Sigmoid colon (tissue), 3 donors: ENCODE measurements at regions not wholly inside any gene's neighbourhood (a gene's known extent, or its start where the extent isn't known, plus 50 kb on each side); places are given as distances from the start of the nearest gene placed in this dataset.

Experiments used
- CTCF ChIP-seq, 4 experiments: fragments of 450-650 bp in 3 of 4; fragments of 200-600 bp in 1 of 4; IDR thresholded peaks; one replicate each; pipeline ENCODE4 v1.5.1; 2016 to 2019; ENCODE audit warnings: antibody characterized with exemption in 4 of 4, mild to moderate bottlenecking in 3 of 4, moderate library complexity in 2 of 4
- POLR2A ChIP-seq, 2 donors: fragments of 450-650 bp; IDR thresholded peaks; one replicate each; pipeline ENCODE4 v1.6.1; 2016; ENCODE audit warnings: antibody characterized with exemption in 2 of 2, mild to moderate bottlenecking in 2 of 2, moderate library complexity in 2 of 2

- TF ChIP-seq POLR2A (IDR thresholded peaks at IDR 0.05) = no peak
- no peak for TF ChIP-seq CTCF (IDR thresholded peaks at IDR 0.05)
Observed at GRCh38 chr17:13310858-13311257, 290.9 kb downstream of the HS3ST3A1 start.
